IgD-negative memory B cell (primary cell): ENCODE measurements at regions not wholly inside any gene's neighbourhood (a gene's known extent, or its start where the extent isn't known, plus 50 kb on each side); places are given as distances from the start of the nearest gene placed in this dataset.
A peak's percentile ranks its signal among the peaks of the same experiment; 100 is the strongest.

Experiments used
- H3K27ac Mint-ChIP-seq, 3 donors: one replicate each; pipeline ENCODE4 v1.8.0; 2020 to 2022; ENCODE audit warnings: mild to moderate bottlenecking in 3 of 3, mixed read lengths in 3 of 3, moderate library complexity in 1 of 3
- H3K27me3 Mint-ChIP-seq: one replicate; pipeline ENCODE4 v1.8.0; 2021; ENCODE audit warnings: mixed read lengths
- H3K36me3 Mint-ChIP-seq: one replicate; pipeline ENCODE4 v1.8.0; 2020; ENCODE audit warnings: mild to moderate bottlenecking, mixed read lengths
- H3K4me1 Mint-ChIP-seq, 3 donors: one replicate each; pipeline ENCODE4 v1.8.0; 2020 to 2022; ENCODE audit warnings: mixed read lengths in 3 of 3, mild to moderate bottlenecking in 1 of 3
- H3K4me3 Mint-ChIP-seq, 4 donors: one replicate each; pipeline ENCODE4 v1.8.0; 2020 to 2022; ENCODE audit warnings: mild to moderate bottlenecking in 4 of 4, mixed read lengths in 4 of 4, moderate library complexity in 3 of 4
- H3K9me3 Mint-ChIP-seq, 3 donors: one replicate each; pipeline ENCODE4 v1.8.0; 2020 to 2021; ENCODE audit warnings: mixed read lengths in 3 of 3, mild to moderate bottlenecking in 1 of 3

- Mint-ChIP-seq H3K36me3 (peaks cover 5% of the 10 kb centered on the region), H3K9me3 (peaks cover 13 to 72% (median 40%) of the 10 kb centered on the region in 3 donors), H3K4me3 (peak overlapping the region in 1 of 4 donors; percentile 0), H3K4me1 (peaks cover 0 to 4% (median 0%) of the 10 kb centered on the region in 3 donors), H3K27me3 (no peaks in the 10 kb centered on the region), H3K27ac (peak overlapping the region in 1 of 3 donors; percentile 61)
These were observed 55.2 kb upstream of the IL12B start for GRCh38 chr5:159385536-159385935.

GRCh38 chr5:159386028-159386711, 55.9 kb upstream of the IL12B start:
- H3K9me3 Mint-ChIP-seq: peaks cover 15 to 72% (median 40%) of the 10 kb centered on the region in 3 donors
- H3K36me3 Mint-ChIP-seq: peaks cover 11% of the 10 kb centered on the region
- peak overlapping the region in 1 of 4 donors; percentile 0 for H3K4me3 Mint-ChIP-seq
- H3K27me3 Mint-ChIP-seq: no peaks in the 10 kb centered on the region
- peak overlapping the region in 1 of 3 donors; percentile 61 for H3K27ac Mint-ChIP-seq
- peaks cover 0 to 4% (median 0%) of the 10 kb centered on the region in 3 donors for H3K4me1 Mint-ChIP-seq

GRCh38 chr5:159392871-159393270, 62.6 kb upstream of the IL12B start:
- peaks cover 16% of the 10 kb centered on the region for H3K36me3 Mint-ChIP-seq
- no peak overlapping the region for H3K27ac Mint-ChIP-seq
- no peaks in the 10 kb centered on the region for H3K27me3 Mint-ChIP-seq
- H3K4me1 Mint-ChIP-seq: no peaks in the 10 kb centered on the region
- H3K4me3 Mint-ChIP-seq: no peak overlapping the region
- peaks cover 2 to 34% (median 8%) of the 10 kb centered on the region in 3 donors for H3K9me3 Mint-ChIP-seq

GRCh38 chr5:159393854-159394274, 63.6 kb upstream of the IL12B start:
- Mint-ChIP-seq H3K27ac (no peak overlapping the region), H3K36me3 (peaks cover 16% of the 10 kb centered on the region), H3K4me3 (no peak overlapping the region), H3K4me1 (peaks cover 0 to under 1% (median 0%) of the 10 kb centered on the region in 3 donors), H3K27me3 (no peaks in the 10 kb centered on the region), H3K9me3 (peaks cover 0 to 25% (median 5%) of the 10 kb centered on the region in 3 donors)

GRCh38 chr5:159395202-159395601, 64.9 kb upstream of the IL12B start:
- Mint-ChIP-seq H3K27ac (no peak overlapping the region), H3K36me3 (peaks cover 16% of the 10 kb centered on the region), H3K9me3 (peaks cover 0 to 13% (median 5%) of the 10 kb centered on the region in 3 donors), H3K4me1 (peaks cover 0 to 2% (median 0%) of the 10 kb centered on the region in 3 donors), H3K27me3 (no peaks in the 10 kb centered on the region), H3K4me3 (no peak overlapping the region)

- H3K9me3 Mint-ChIP-seq: no peaks in the 10 kb centered on the region
- H3K27me3 Mint-ChIP-seq: no peaks in the 10 kb centered on the region
- H3K27ac Mint-ChIP-seq: peak overlapping the region in 1 of 3 donors; percentile 41
- H3K4me1 Mint-ChIP-seq: peaks cover 4 to 11% (median 5%) of the 10 kb centered on the region in 3 donors
- H3K4me3 Mint-ChIP-seq: no peak overlapping the region
- H3K36me3 Mint-ChIP-seq: peaks cover 10% of the 10 kb centered on the region
These were observed 68.6 kb upstream of the IL12B start for GRCh38 chr5:159398936-159399335.

GRCh38 chr5:159400476-159400875, 70.2 kb upstream of the IL12B start:
- Mint-ChIP-seq H3K4me1 (peaks cover 8 to 26% (median 17%) of the 10 kb centered on the region in 3 donors), H3K4me3 (no peak overlapping the region), H3K27me3 (no peaks in the 10 kb centered on the region), H3K36me3 (peaks cover 4% of the 10 kb centered on the region), H3K9me3 (no peaks in the 10 kb centered on the region), H3K27ac (peak overlapping the region in 1 of 3 donors; percentile 21)

- H3K27ac Mint-ChIP-seq: peak overlapping the region in 1 of 3 donors; percentile 33
These were observed 72.0 kb upstream of the IL12B start for GRCh38 chr5:159402311-159402710.

GRCh38 chr5:159402856-159403255, 72.6 kb upstream of the IL12B start:
- no peak overlapping the region for H3K4me3 Mint-ChIP-seq
- peak overlapping the region in 1 of 3 donors; percentile 33 for H3K27ac Mint-ChIP-seq
- peaks cover 8% of the 10 kb centered on the region for H3K36me3 Mint-ChIP-seq
- H3K27me3 Mint-ChIP-seq: no peaks in the 10 kb centered on the region
- no peaks in the 10 kb centered on the region for H3K9me3 Mint-ChIP-seq
- peaks cover 16 to 39% (median 30%) of the 10 kb centered on the region in 3 donors for H3K4me1 Mint-ChIP-seq

More at GRCh38 chr5:159402311-159402710, 72.0 kb upstream of the IL12B start:
- H3K36me3 Mint-ChIP-seq: peaks cover 5% of the 10 kb centered on the region
- no peak overlapping the region for H3K4me3 Mint-ChIP-seq
- H3K27me3 Mint-ChIP-seq: no peaks in the 10 kb centered on the region
- H3K9me3 Mint-ChIP-seq: no peaks in the 10 kb centered on the region
- peaks cover 15 to 37% (median 29%) of the 10 kb centered on the region in 3 donors for H3K4me1 Mint-ChIP-seq

- no peaks in the 10 kb centered on the region for H3K9me3 Mint-ChIP-seq
- H3K27me3 Mint-ChIP-seq: no peaks in the 10 kb centered on the region
- peaks cover 14 to 39% (median 30%) of the 10 kb centered on the region in 3 donors for H3K4me1 Mint-ChIP-seq
- peak overlapping the region in 1 of 3 donors; percentile 1 for H3K27ac Mint-ChIP-seq
- H3K36me3 Mint-ChIP-seq: peaks cover 8% of the 10 kb centered on the region
- H3K4me3 Mint-ChIP-seq: no peak overlapping the region
These were observed 73.8 kb upstream of the IL12B start for GRCh38 chr5:159403906-159404681.

GRCh38 chr5:159405611-159406031, 75.3 kb upstream of the IL12B start:
- H3K27ac Mint-ChIP-seq: peak overlapping the region in 2 of 3 donors; percentile 41 to 80

GRCh38 chr5:159406571-159406970, 76.3 kb upstream of the IL12B start:
- Mint-ChIP-seq H3K4me3 (peak overlapping the region in 1 of 4 donors; percentile 56), H3K36me3 (peaks cover 8% of the 10 kb centered on the region), H3K27me3 (no peaks in the 10 kb centered on the region), H3K9me3 (no peaks in the 10 kb centered on the region), H3K4me1 (peaks cover 32 to 38% (median 37%) of the 10 kb centered on the region in 3 donors), H3K27ac (no peak overlapping the region)

More at GRCh38 chr5:159405611-159406031, 75.3 kb upstream of the IL12B start:
- Mint-ChIP-seq H3K4me1 (peaks cover 23 to 39% (median 36%) of the 10 kb centered on the region in 3 donors), H3K36me3 (peaks cover 8% of the 10 kb centered on the region), H3K27me3 (no peaks in the 10 kb centered on the region), H3K9me3 (no peaks in the 10 kb centered on the region), H3K4me3 (peak overlapping the region in 2 of 4 donors; percentile 51 to 88)

GRCh38 chr5:159409801-159410200, 79.5 kb upstream of the IL12B start:
- Mint-ChIP-seq H3K4me3 (peak overlapping the region in 1 of 4 donors; percentile 37), H3K27me3 (peaks cover 1% of the 10 kb centered on the region), H3K27ac (no peak overlapping the region), H3K36me3 (peaks cover 5% of the 10 kb centered on the region), H3K4me1 (peaks cover 45 to 49% (median 46%) of the 10 kb centered on the region in 3 donors), H3K9me3 (no peaks in the 10 kb centered on the region)

- H3K36me3 Mint-ChIP-seq: peaks cover 5% of the 10 kb centered on the region
- H3K4me1 Mint-ChIP-seq: peaks cover 42 to 51% (median 43%) of the 10 kb centered on the region in 3 donors
- H3K9me3 Mint-ChIP-seq: no peaks in the 10 kb centered on the region
- no peak overlapping the region for H3K4me3 Mint-ChIP-seq
- H3K27ac Mint-ChIP-seq: no peak overlapping the region
- peaks cover 1% of the 10 kb centered on the region for H3K27me3 Mint-ChIP-seq
These were observed 80.2 kb upstream of the IL12B start for GRCh38 chr5:159410480-159410879.

GRCh38 chr5:159411115-159411514, 80.8 kb upstream of the IL12B start:
- Mint-ChIP-seq H3K36me3 (peaks cover 5% of the 10 kb centered on the region), H3K27me3 (peaks cover 1% of the 10 kb centered on the region), H3K9me3 (no peaks in the 10 kb centered on the region), H3K27ac (peak overlapping the region in 1 of 3 donors; percentile 13), H3K4me3 (peak overlapping the region in 1 of 4 donors; percentile 79), H3K4me1 (peaks cover 35 to 45% (median 37%) of the 10 kb centered on the region in 3 donors)
